DOHH2 (cell line): ENCODE measurements at regions not wholly inside any gene's neighbourhood (a gene's known extent, or its start where the extent isn't known, plus 50 kb on each side); places are given as distances from the start of the nearest gene placed in this dataset.

Experiments
- EZH2phosphoT487 ChIP-seq: fragments of 200-600 bp; sonication (generic); IDR thresholded peaks from 2 replicates; pipeline ENCODE4 v1.6.1; 2017; ENCODE audit warnings: borderline replicate concordance, mild to moderate bottlenecking, antibody characterized with exemption, low read length, moderate library complexity, mixed read lengths
- TF ChIP-seq, protein P1 (sequence below): fragments of 200-600 bp; sonication (generic); IDR thresholded peaks from one replicate; pipeline ENCODE4 v1.5.1; 2014; ENCODE audit warnings: antibody characterized with exemption, mild to moderate bottlenecking, low read depth, low read length; ENCODE audit not compliant: poor library complexity, severe bottlenecking

DNA sequence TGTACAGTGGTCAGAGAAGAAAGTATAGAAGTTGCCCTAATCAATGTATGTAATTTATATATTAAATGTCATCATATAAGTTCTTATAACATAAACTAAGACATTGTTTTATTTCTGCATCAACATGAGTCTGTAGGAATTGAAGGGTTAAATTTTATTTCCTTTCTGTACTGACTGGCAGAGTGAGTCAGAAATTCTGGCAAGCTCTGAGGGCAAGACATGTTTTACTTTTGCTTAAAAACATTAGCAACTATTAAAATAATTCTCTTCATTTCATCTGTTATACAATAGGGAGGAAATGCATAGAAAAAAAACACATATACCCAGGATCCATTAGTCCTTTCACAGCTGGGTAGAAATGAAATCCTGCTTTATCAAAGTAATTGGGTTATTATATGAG, 171.4 kb upstream of the ALCAM start:
- TF ChIP-seq, protein P1, sequence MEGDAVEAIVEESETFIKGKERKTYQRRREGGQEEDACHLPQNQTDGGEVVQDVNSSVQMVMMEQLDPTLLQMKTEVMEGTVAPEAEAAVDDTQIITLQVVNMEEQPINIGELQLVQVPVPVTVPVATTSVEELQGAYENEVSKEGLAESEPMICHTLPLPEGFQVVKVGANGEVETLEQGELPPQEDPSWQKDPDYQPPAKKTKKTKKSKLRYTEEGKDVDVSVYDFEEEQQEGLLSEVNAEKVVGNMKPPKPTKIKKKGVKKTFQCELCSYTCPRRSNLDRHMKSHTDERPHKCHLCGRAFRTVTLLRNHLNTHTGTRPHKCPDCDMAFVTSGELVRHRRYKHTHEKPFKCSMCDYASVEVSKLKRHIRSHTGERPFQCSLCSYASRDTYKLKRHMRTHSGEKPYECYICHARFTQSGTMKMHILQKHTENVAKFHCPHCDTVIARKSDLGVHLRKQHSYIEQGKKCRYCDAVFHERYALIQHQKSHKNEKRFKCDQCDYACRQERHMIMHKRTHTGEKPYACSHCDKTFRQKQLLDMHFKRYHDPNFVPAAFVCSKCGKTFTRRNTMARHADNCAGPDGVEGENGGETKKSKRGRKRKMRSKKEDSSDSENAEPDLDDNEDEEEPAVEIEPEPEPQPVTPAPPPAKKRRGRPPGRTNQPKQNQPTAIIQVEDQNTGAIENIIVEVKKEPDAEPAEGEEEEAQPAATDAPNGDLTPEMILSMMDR, result no peak
- TF ChIP-seq EZH2phosphoT487, result no peak
